ENCODE measurements at regions not wholly inside any gene's neighbourhood (a gene's known extent, or its start where the extent isn't known, plus 50 kb on each side); places are given as distances from the start of the nearest gene placed in this dataset.

- TF ChIP-seq, protein P1, sequence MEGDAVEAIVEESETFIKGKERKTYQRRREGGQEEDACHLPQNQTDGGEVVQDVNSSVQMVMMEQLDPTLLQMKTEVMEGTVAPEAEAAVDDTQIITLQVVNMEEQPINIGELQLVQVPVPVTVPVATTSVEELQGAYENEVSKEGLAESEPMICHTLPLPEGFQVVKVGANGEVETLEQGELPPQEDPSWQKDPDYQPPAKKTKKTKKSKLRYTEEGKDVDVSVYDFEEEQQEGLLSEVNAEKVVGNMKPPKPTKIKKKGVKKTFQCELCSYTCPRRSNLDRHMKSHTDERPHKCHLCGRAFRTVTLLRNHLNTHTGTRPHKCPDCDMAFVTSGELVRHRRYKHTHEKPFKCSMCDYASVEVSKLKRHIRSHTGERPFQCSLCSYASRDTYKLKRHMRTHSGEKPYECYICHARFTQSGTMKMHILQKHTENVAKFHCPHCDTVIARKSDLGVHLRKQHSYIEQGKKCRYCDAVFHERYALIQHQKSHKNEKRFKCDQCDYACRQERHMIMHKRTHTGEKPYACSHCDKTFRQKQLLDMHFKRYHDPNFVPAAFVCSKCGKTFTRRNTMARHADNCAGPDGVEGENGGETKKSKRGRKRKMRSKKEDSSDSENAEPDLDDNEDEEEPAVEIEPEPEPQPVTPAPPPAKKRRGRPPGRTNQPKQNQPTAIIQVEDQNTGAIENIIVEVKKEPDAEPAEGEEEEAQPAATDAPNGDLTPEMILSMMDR (IDR thresholded peaks at IDR 0.05) = no peak
- TF ChIP-seq POLR2AphosphoS5 (IDR thresholded peaks at IDR 0.05; ENCODE audit: insufficient read depth in 1 of 2, low read depth in 1 of 2) (no peak), POLR2A (IDR thresholded peaks at IDR 0.05) (no peak)
Measured at GRCh38 chr20:6513599-6513998, 253.9 kb upstream of the BMP2 start.

All from vagina (tissue), 2 donors.